Stimulated activated naive CD4-positive, alpha-beta T cell (primary cell): ENCODE measurements at regions not wholly inside any gene's neighbourhood (a gene's known extent, or its start where the extent isn't known, plus 50 kb on each side); places are given as distances from the start of the nearest gene placed in this dataset.
"Not testable (repeated sequence)": the region's sequence is repeated elsewhere in the genome, so short reads cannot be mapped to it uniquely, and the experiment has no call there.

Experiments
- DNase-seq, 6 experiments: peaks; one replicate each; lab custom pipeline; 2025; lab: John Stamatoyannopoulos, UW

DNA sequence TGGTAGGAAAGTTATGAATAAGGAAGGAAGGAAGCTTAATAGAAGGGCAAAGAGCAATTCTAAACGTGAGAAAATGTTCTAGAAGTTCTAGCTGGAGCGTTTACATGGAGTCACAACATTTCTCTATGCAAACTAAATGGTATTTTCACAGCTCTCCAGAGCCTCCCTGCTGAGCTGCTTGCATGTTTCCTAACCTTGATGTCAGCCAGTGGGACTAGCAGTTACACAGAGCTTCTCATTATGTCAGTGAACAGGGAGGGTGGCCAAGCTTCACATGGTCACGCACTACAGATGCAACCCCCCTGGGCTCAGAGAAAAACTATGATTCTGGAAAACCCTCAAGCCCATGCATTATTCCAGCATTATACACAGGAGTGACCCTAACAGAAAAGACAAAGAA, 153.4 kb upstream of the CCDC150 start:
- DNase-seq = no peak

DNA sequence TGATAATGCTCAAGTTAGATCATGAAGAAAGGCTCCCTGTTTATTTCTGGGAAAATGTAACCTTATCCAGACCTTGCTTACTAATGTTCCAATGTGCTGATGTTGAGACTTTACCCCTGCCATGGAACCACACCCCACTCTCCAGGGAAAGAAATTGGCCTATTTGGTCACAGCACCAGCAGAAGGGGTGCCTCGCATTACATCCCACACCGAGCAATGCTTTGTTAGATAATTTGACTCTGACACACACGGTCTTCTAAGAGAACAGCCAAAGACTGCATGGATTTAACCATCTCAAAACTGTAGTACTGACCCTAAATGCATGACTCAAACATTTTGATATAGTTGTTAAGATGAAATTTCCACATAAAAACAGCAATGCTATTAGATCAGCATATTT, 152.1 kb upstream of the CCDC150 start:
- DNase-seq = no peak

- no peak for DNase-seq
These were observed 150.1 kb upstream of the CCDC150 start for GRCh38 chr2:196489371-196489770.

GRCh38 chr2:196492946-196493345, 146.6 kb upstream of the CCDC150 start:
- DNase-seq = no peak

DNA sequence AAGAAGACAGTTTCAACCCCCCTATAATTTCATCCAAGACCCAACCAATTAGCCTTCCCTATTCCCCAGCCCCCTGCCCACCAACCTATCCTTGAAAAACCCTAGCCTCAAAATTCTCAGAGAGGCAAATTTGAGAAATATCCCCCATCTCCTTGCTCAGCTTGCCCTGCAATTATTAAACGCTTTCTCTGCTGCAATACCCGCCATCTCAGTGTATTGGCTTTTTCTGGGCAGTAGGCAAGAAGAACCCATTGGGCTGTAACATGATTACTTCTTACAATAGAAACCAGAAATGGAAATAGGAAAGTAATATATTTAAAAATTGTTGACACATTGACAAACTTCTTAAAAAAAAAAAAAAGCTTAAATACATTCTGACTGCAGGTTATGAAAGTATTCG, 140.6 kb upstream of the CCDC150 start:
- DNase-seq = no peak

- no peak for DNase-seq
These were observed 139.8 kb upstream of the CCDC150 start for GRCh38 chr2:196499686-196500085.

DNA sequence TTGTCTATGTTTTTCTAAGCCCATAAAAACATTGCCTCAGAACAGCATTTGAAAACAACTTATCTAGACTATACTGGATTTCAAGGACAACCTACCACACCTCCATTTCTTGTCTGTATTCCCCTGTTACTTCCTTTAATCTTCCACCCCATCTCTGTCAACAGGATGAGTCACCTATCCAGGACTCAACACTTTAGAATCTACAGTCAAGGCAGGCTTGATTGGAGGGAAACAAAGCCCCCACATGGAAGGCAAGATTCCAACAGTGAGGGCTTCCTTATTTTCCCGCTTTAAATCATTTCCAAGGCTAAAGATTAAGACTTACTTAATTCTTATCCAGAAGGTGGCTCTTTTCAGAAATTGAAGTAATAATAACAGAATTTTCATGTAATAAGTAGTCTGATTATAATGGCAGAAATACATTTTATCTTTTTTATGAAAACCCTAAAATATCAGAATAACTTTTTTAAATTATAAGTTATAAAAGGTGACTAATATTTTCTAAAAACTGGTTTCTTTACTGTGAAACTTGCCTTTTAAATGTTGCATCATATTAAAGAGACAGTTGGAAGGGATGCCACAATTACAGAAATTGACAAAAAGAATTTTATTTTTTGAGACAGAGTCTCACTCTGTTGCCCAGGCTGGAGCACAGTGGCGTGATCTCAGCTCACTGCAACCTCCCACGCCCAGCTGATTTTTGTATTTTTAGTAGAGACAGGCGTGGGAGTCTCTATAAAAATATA, 138.7 kb upstream of the CCDC150 start:
- no peak for DNase-seq

- no peak for DNase-seq
These were observed 137.7 kb upstream of the CCDC150 start for GRCh38 chr2:196501836-196502235.

DNA sequence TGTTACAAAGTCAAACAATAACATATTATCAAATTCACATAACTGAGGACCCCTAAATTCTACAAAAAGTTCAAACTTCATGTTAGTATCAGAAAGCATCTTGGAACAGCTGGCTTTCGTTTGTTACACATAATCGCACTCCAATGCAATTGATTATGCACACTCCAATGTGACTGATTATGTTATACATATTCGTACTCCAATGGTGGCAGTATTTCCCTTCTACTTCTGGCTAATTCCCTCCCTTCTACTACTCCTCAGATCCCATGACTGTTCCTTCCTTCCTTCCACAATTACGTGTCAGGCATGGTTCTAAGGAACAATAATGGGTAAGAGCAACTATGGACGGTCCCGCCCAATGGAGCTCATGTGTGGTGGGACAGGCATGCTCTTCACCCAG, 137.1 kb upstream of the CCDC150 start:
- no peak for DNase-seq

GRCh38 chr2:196503398-196503797, 136.1 kb upstream of the CCDC150 start:
- no peak for DNase-seq

DNA sequence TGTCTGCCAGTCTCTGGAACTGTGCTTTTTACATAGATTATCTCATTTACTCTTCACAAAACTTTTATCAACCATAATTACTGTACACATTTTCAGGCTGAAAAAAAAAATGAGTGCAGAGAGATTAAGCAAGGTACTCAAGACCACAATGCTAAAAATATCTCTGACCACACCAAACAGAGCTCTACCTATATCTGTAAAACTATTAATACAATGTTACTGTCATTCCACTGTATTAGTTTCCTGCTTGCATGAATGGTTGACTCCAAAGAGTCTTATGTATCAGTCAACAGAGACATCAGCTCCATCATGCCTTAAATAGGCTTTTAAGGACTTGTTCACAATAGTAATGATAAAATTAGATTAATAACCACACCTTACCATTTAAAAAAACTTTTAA, 134.7 kb upstream of the CCDC150 start:
- DNase-seq = no peak

- DNase-seq = no peak
These were observed 129.3 kb upstream of the CCDC150 start for GRCh38 chr2:196510246-196510645.

- DNase-seq = no peak
These were observed 128.0 kb upstream of the CCDC150 start for GRCh38 chr2:196511258-196512168.

DNA sequence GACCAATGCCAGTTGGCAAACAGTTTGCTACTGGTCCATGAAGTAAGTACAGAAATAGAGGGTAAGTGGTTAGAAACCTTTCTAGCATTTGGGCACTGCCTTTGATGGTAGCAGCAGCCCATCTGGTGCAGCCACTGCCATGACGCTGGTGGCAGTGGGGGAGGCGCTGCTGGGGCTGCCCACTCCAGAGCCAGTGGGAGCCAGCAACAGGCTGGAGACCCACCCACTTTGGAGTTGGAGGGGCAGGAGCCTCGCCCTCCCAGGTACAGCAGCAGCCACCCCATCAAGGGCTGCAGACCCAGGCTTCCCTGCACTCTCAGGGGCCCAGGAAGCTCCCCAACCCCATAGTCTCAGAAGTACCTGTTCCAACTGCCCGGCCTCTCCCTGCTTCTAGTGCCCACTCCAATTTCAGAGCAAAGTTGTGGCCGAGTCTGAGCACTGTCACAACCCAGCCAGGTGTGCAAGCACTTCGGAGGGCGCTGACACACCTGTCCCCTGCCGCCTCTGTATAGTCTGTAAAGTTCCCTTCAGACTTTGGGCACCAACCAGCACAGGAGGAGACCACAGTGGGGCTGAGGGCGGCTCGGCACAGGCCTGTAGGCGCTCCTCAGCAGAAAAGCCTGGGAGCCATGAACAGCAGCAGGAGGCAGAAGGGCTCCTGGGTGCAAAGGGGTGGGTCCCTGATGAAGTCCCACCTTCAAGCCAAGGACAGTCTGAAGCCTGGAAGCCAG, 125.6 kb upstream of the CCDC150 start:
- DNase-seq = no peak

DNA sequence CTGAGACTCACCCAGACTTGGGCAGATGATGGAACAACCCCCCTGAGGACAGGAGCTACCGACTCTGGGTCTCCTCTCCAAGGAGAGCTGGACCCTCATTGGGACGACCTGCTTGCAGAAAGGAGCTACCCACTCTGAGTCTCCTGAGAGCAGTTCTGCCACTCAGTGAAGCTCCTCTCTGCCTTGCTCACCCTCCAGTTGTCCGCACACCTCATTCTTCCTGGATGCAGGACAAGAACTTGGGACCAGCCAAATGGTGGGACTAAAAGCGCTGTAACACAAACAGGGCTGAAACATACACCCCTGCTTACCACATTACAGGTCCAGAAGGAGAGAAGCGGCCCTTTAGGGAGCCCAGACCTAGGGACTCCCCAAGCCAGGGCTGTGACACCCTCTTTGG, 124.9 kb upstream of the CCDC150 start:
- no peak for DNase-seq

- DNase-seq = no peak
These were observed 124.5 kb upstream of the CCDC150 start for GRCh38 chr2:196515051-196515450.

DNA sequence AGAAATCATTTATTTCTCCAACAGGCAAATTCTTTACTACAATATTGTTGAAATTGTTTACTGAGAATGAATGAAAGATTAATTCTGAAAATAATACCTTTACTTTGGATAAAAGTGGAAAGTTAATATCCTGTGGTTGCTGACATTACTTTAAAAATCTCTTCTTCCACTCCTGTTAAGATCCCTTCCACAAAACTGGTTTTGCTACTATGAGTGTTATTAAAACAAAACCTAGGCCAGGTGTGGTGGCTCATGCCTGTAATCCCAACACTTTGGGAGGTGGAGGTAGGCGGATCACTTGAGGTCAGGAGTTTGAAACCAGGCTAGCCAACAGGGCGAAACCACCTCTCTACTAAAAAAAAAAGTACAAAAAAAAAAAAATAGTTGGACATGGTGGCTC, 123.9 kb upstream of the CCDC150 start:
- DNase-seq = no peak

DNA sequence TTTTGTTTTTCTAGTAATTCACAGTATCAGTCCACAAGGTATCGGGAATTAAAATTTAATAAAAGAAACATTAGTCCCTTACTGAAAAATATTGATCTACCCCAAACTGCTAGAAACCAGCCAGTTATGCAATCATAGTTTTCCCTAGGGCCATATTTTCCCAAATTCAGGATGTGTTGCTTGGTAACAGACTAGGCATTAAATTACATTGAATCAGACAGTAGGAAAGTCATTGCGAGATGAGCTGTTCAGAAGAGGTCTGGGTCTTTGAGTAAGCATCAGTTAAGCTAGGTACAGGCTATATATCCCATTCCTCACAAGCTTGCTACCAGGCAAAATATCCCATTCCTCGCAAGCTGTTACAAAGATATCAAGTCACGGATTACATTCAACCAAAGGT, 123.0 kb upstream of the CCDC150 start:
- no peak for DNase-seq

GRCh38 chr2:196520605-196521004, 118.9 kb upstream of the CCDC150 start:
- no peak for DNase-seq

DNA sequence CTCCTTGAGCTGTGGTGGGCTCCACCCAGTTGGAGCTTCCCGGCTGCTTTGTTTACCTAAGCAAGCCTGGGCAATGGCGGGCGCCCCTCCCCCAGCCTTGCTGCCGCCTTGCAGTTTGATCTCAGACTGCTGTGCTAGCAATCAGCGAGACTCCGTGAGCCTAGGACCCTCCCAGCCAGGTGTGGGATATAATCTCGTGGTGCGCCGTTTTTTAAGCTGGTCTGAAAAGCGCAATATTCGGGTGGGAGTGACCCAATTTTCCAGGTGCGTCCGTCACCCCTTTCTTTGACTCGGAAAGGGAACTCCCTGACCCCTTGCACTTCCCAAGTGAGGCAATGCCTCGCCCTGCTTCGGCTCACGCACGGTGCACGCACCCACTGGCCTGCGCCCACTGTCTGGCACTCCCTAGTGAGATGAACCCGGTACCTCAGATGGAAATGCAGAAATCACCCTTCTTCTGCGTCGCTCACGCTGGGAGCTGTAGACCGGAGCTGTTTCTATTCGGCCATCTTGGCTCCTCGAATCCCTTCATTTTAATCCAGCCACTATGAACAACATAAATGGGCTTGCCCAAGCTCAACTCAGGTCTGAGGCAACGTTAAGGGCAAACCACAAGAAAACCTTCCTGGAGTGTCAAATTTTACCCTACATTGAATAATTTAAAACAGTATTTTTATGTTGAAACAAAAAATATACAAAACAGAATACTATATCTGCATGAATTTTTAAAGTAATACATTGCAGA, 112.4 kb upstream of the CCDC150 start:
- DNase-seq = not testable (repeated sequence)

DNA sequence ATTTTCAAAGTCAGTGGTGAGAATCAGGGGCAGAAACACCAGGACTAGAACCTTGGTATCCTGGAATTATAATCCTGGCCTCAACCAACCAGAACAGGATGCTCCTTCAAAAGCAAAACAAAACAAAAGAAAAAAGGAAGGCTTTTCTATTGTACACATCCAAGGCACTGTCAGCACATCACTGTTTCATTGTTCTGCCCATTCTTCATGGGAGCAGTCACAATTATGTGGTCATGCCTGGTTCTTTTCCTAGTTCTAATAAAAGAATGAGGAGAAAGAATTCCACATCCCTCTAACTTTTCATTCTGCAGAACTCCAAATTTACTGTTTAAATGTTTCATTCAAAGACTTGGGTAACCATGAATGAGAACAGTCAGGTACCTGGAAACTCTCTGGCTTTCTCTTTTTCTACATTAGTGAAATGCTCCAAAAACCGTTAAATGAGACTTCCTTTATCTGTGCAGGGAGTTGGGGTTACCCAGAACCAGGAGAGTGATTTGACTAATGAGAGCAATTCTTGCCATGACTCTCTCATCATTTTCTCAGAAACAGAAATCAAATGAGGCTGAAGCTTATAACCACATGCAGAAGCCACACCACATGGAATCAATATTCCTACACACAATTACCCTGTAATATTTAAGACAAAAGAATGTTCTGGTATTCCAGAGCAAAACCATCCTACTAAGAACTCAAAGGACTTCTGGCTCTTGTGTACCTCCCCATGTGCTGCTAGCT, 110.9 kb upstream of the CCDC150 start:
- no peak for DNase-seq
